ENCODE measurements at regions not wholly inside any gene's neighbourhood (a gene's known extent, or its start where the extent isn't known, plus 50 kb on each side); places are given as distances from the start of the nearest gene placed in this dataset.

DNA sequence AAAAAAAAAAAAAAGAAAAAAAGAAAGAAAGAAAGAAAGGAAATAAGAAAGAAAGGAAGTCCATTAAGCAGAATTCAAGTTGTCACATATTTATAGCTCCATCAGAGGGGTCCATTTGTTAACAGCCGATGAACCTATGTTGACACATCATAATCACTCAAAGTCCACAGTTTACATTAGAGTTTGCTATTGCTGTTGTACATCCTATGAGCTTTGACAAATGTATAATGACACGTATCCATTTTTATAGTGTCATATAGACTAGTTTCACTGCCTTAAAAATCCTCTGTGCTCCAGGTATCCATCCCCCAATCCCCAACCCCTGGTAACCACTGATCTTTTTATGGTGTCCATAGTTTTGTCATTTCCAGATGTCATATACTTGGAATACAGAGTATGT lies 335.2 kb downstream of the RND3 start:
- no peak overlapping the region for H3K27ac Mint-ChIP-seq (ENCODE audit: unreplicated experiment)
- intact Hi-C loops (cut with micrococcal nuclease; ENCODE audit: unreplicated experiment) = no loop called here
- H3K4me3 Mint-ChIP-seq (ENCODE audit: low read depth, unreplicated experiment) = no peak overlapping the region
- TF ChIP-seq, protein P1, sequence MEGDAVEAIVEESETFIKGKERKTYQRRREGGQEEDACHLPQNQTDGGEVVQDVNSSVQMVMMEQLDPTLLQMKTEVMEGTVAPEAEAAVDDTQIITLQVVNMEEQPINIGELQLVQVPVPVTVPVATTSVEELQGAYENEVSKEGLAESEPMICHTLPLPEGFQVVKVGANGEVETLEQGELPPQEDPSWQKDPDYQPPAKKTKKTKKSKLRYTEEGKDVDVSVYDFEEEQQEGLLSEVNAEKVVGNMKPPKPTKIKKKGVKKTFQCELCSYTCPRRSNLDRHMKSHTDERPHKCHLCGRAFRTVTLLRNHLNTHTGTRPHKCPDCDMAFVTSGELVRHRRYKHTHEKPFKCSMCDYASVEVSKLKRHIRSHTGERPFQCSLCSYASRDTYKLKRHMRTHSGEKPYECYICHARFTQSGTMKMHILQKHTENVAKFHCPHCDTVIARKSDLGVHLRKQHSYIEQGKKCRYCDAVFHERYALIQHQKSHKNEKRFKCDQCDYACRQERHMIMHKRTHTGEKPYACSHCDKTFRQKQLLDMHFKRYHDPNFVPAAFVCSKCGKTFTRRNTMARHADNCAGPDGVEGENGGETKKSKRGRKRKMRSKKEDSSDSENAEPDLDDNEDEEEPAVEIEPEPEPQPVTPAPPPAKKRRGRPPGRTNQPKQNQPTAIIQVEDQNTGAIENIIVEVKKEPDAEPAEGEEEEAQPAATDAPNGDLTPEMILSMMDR (IDR thresholded peaks at IDR 0.05; ENCODE audit: unreplicated experiment) = no peak
- BruUV-seq (replicated peaks) = no TSS peak
- H3K27me3 Mint-ChIP-seq (ENCODE audit: unreplicated experiment) = no peaks in the 10 kb centered on the region
- H3K9me3 Mint-ChIP-seq (ENCODE audit: low read depth, unreplicated experiment) = no peaks in the 10 kb centered on the region
- no peaks in the 10 kb centered on the region for H3K36me3 Mint-ChIP-seq (ENCODE audit: insufficient read depth, unreplicated experiment)
- CTCF ChIA-PET = interaction anchor here (0.6 kb wide), 1 partner anchor 19 kb away, joined by 3 read pairs; no protein-coding TSS in a partner anchor
- H3K4me1 Mint-ChIP-seq (ENCODE audit: low read depth, unreplicated experiment) = peaks cover 33% of the 10 kb centered on the region
- DNase-seq = no peak

DNA sequence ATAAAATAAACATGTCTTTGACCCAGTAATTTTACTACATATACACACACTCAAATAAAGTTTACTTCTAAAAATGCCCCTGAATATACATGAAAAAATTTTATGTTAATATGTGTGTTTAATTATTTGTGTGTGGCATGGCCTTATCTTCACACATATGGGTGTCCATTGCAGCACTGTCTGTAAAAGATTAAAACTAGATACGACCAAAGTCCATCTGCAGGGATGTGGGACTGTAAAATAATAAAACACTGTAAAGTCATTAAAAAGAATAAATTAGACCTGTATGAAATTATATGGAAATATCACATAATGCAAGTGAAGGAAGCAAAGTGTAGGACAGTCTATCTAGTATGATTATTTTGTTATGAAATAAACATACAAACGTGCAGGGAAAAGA lies 337.3 kb downstream of the RND3 start:
- intact Hi-C loops (cut with micrococcal nuclease; ENCODE audit: unreplicated experiment) = no loop called here
- Mint-ChIP-seq H3K9me3 (ENCODE audit: low read depth, unreplicated experiment) (peaks cover 3% of the 10 kb centered on the region), H3K27me3 (ENCODE audit: unreplicated experiment) (no peaks in the 10 kb centered on the region), H3K4me3 (ENCODE audit: low read depth, unreplicated experiment) (no peak overlapping the region), H3K4me1 (ENCODE audit: low read depth, unreplicated experiment) (peaks cover 28% of the 10 kb centered on the region), H3K27ac (ENCODE audit: unreplicated experiment) (no peak overlapping the region), H3K36me3 (ENCODE audit: insufficient read depth, unreplicated experiment) (no peaks in the 10 kb centered on the region)
- no peak for DNase-seq
- CTCF ChIA-PET = no interaction called here
- BruUV-seq (replicated peaks) = no TSS peak
- TF ChIP-seq, protein P1 (IDR thresholded peaks at IDR 0.05; ENCODE audit: unreplicated experiment) = no peak

DNA sequence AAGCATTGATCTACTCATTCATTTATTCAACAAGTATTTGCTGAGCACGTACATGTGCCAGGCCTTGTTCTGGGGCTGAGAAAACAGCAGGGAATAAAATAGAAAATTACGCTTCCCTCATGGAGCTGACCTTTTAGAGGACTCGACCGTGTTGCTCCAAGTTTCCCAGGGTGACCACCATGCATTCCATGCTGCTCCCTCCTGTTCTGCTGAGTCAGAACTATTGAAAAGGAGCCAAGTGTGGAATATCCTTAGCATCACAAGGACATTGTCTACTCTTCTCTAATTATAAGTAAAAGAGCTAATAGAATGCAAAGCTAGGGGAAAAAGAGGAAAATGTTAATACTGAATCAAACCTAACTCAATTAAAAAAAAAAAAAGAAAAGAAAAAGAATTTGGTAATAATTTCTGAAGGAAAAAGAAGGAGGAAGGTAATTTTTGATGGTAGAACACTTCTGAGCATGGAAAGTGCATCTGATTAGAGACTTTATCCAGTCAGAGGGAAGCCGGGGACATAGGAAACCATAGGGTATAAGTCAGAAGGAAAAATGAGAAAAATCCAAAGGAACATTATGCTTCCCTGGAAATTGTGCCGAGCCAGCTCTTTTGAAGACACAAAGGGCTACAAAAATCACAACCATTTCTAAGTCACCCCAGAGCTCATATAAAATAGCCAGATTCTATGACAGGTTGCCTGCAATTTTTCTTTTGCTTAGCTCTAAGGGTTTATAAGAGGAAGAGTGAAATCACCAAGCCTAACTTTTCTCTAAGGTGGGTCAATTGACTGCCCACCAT lies 339.4 kb downstream of the RND3 start:
- Mint-ChIP-seq H3K36me3 (ENCODE audit: insufficient read depth, unreplicated experiment) (peaks cover 5% of the 10 kb centered on the region), H3K27ac (ENCODE audit: unreplicated experiment) (no peak overlapping the region)
- CTCF ChIA-PET = no interaction called here

DNA sequence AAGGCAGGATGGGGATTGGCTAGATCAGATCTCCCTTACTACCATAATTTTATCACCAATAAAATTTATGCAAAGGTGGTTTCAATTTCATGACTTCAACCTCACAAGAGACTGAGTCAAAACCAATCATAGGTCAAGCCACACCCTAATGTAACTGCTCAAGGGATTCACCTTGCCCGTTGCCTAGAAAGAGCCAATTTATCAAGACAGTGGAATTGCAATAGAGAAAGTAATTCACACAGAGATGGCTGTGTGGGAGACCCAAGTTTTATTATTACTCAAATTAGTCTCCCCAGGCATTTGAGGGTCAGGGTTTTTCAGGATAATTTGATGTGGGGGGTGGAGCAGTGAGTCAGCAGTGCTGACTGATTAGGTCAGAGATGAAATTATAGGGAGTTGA lies 340.6 kb downstream of the RND3 start:
- intact Hi-C loops (cut with micrococcal nuclease; ENCODE audit: unreplicated experiment) = no loop called here
- Mint-ChIP-seq H3K4me1 (ENCODE audit: low read depth, unreplicated experiment) (peaks cover 36% of the 10 kb centered on the region), H3K9me3 (ENCODE audit: low read depth, unreplicated experiment) (peaks cover 3% of the 10 kb centered on the region), H3K27ac (ENCODE audit: unreplicated experiment) (no peak overlapping the region), H3K36me3 (ENCODE audit: insufficient read depth, unreplicated experiment) (peaks cover 14% of the 10 kb centered on the region), H3K27me3 (ENCODE audit: unreplicated experiment) (no peaks in the 10 kb centered on the region), H3K4me3 (ENCODE audit: low read depth, unreplicated experiment) (no peak overlapping the region)
- DNase-seq = no peak
- CTCF ChIA-PET = no interaction called here
- TF ChIP-seq, protein P1 (IDR thresholded peaks at IDR 0.05; ENCODE audit: unreplicated experiment) = no peak
- BruUV-seq (replicated peaks) = no TSS peak

More for the DNA sequence above, 339.4 kb downstream of the RND3 start:
- DNase-seq = no peak
- H3K9me3 Mint-ChIP-seq (ENCODE audit: low read depth, unreplicated experiment) = peaks cover 3% of the 10 kb centered on the region
- intact Hi-C loops (cut with micrococcal nuclease; ENCODE audit: unreplicated experiment) = no loop called here
- peaks cover 26% of the 10 kb centered on the region for H3K4me1 Mint-ChIP-seq (ENCODE audit: low read depth, unreplicated experiment)
- TF ChIP-seq, protein P1 (IDR thresholded peaks at IDR 0.05; ENCODE audit: unreplicated experiment) = no peak
- no peaks in the 10 kb centered on the region for H3K27me3 Mint-ChIP-seq (ENCODE audit: unreplicated experiment)
- H3K4me3 Mint-ChIP-seq (ENCODE audit: low read depth, unreplicated experiment) = no peak overlapping the region
- BruUV-seq (replicated peaks) = no TSS peak

Data from Calu3 (cell line).